Keratinocyte (primary cell): ENCODE measurements at regions not wholly inside any gene's neighbourhood (a gene's known extent, or its start where the extent isn't known, plus 50 kb on each side); places are given as distances from the start of the nearest gene placed in this dataset.

Source experiments
- DNase-seq: peaks from one replicate; pipeline ENCODE4 v3.0.0-alpha.2; 2011; ENCODE audit warnings: low read depth, missing footprints, low spot score
- FAIRE-seq: peaks from 2 replicates; lab custom pipeline; 2011; peaks lifted over from hg19 to GRCh38; lab: Jason Lieb, UNC
- H2AFZ ChIP-seq: 2 replicates; pipeline ENCODE4 v1.6.0; 2012; ENCODE audit warnings: low read length, control low read depth, inconsistent platforms; ENCODE audit not compliant: control insufficient read depth
- H3K27ac ChIP-seq: 2 replicates; pipeline ENCODE4 v1.5.1; 2011; ENCODE audit warnings: low read length; ENCODE audit not compliant: control insufficient read depth, insufficient read depth
- H3K27me3 ChIP-seq: 3 replicates; pipeline ENCODE4 v1.6.0; 2011; ENCODE audit warnings: low read length; ENCODE audit not compliant: control insufficient read depth, insufficient read depth; ENCODE audit errors: extremely low read depth
- H3K36me3 ChIP-seq, 2 experiments: 2 replicates in 1 of 2; 3 replicates in 1 of 2; pipeline ENCODE4 v1.5.1; 2011; ENCODE audit warnings: low read length in 2 of 2, mild to moderate bottlenecking in 1 of 2; ENCODE audit not compliant: control insufficient read depth in 2 of 2, insufficient read depth in 2 of 2; ENCODE audit errors: extremely low read depth in 1 of 2
- H3K4me1 ChIP-seq: 3 replicates; pipeline ENCODE4 v1.5.1; 2011; ENCODE audit warnings: low read length; ENCODE audit not compliant: control insufficient read depth, insufficient read depth; ENCODE audit errors: extremely low read depth
- H3K4me2 ChIP-seq: 3 replicates; pipeline ENCODE4 v1.6.0; 2011; ENCODE audit warnings: low read depth, low read length; ENCODE audit not compliant: control insufficient read depth, insufficient read depth; ENCODE audit errors: extremely low read depth
- H3K4me3 ChIP-seq, 3 experiments: fragments of 200-600 bp in 1 of 3; sonication (generic) in 1 of 3; 2 replicates in 2 of 3; 3 replicates in 1 of 3; pipeline ENCODE4 v1.5.1; 2011 to 2016; ENCODE audit warnings: low read length in 3 of 3, mild to moderate bottlenecking in 3 of 3, control low read depth in 2 of 3, inconsistent platforms in 1 of 3, low read depth in 1 of 3, mixed read lengths in 1 of 3, mixed run types in 1 of 3, moderate library complexity in 1 of 3; ENCODE audit not compliant: control insufficient read depth in 2 of 3, insufficient read depth in 2 of 3; ENCODE audit errors: extremely low read depth in 1 of 3
- H3K79me2 ChIP-seq: 2 replicates; pipeline ENCODE4 v1.6.0; 2012; ENCODE audit warnings: low read length; ENCODE audit not compliant: control insufficient read depth, insufficient read depth
- H3K9ac ChIP-seq: 3 replicates; pipeline ENCODE4 v1.6.0; 2011; ENCODE audit warnings: low read length; ENCODE audit not compliant: control insufficient read depth, insufficient read depth; ENCODE audit errors: extremely low read depth
- H3K9me1 ChIP-seq: 3 replicates; pipeline ENCODE4 v1.6.0; 2011; ENCODE audit warnings: low read length; ENCODE audit not compliant: control insufficient read depth, insufficient read depth; ENCODE audit errors: extremely low read depth
- H3K9me3 ChIP-seq: 2 replicates; pipeline ENCODE4 v1.5.1; 2012; ENCODE audit warnings: low read depth, low read length; ENCODE audit not compliant: control insufficient read depth
- H4K20me1 ChIP-seq: 3 replicates; pipeline ENCODE4 v1.6.0; 2011; ENCODE audit warnings: low read length; ENCODE audit not compliant: control insufficient read depth, insufficient read depth; ENCODE audit errors: extremely low read depth
- EZH2 ChIP-seq: IDR thresholded peaks from one replicate; pipeline ENCODE4 v1.6.1; 2012; ENCODE audit warnings: inconsistent platforms, mild to moderate bottlenecking, low read length, moderate library complexity
- dilution Hi-C: fragments of 300-500 bp; cut with MboI; formaldehyde crosslinking; loops from one replicate; pipeline ENCODE4 v1.7.0; 2020; ENCODE audit warnings: low sequenced_read_pairs; ENCODE audit not compliant: extremely low pct_ligation_motif_present
- TF ChIP-seq, protein P1 (sequence below), 3 experiments: IDR thresholded peaks in 1 of 3; conservative IDR thresholded peaks in 1 of 3; optimal IDR thresholded peaks in 1 of 3; 2 replicates in 2 of 3; 3 replicates in 1 of 3; pipeline versions ENCODE3 to v1.5.1; 2011; ENCODE audit warnings: low read length in 3 of 3, mild to moderate bottlenecking in 3 of 3, moderate library complexity in 2 of 3, control low read depth in 1 of 3, inconsistent platforms in 1 of 3; ENCODE audit not compliant: insufficient read depth in 2 of 3; ENCODE audit errors: extremely low read depth in 1 of 3

DNA sequence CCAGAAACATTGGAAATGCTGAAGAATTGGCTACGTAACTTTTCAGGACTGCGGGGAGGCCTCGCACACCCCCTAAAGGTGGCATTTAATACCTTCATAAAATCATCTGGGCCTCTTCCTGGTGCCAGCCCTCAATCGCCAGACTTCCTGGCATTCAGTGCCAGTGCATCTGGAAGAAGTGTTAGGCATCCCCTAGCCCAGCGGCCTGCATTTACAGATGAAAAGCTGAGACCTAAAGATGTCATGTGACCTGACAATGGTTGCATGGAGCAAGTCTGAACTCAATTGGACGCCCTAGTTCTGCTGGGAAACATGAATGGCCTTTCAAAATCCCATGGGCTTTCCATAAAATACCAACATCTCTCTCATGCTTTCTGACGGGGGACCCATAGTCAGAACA is 81.0 kb upstream of the TMEM45B start:
- Histone ChIP-seq H3K79me2 (no peaks in the 10 kb centered on the region), H3K9ac (no peak overlapping the region), H3K4me3 (no peak overlapping the region), H3K27me3 (peaks cover 4% of the 10 kb centered on the region), H3K9me3 (no peaks in the 10 kb centered on the region), H3K9me1 (peaks cover 2% of the 10 kb centered on the region), H3K4me1 (peaks cover 8% of the 10 kb centered on the region), H3K27ac (no peak overlapping the region), H3K36me3 (no peaks in the 10 kb centered on the region), H2AFZ (no peak overlapping the region), H4K20me1 (no peaks in the 10 kb centered on the region), H3K4me2 (no peak overlapping the region)
- dilution Hi-C loops = loop anchor here (25.0 kb wide), 1 partner anchor 372 kb away; no protein-coding TSS in a partner anchor
- FAIRE-seq (no peak), DNase-seq (no peak)
- TF ChIP-seq, protein P1, sequence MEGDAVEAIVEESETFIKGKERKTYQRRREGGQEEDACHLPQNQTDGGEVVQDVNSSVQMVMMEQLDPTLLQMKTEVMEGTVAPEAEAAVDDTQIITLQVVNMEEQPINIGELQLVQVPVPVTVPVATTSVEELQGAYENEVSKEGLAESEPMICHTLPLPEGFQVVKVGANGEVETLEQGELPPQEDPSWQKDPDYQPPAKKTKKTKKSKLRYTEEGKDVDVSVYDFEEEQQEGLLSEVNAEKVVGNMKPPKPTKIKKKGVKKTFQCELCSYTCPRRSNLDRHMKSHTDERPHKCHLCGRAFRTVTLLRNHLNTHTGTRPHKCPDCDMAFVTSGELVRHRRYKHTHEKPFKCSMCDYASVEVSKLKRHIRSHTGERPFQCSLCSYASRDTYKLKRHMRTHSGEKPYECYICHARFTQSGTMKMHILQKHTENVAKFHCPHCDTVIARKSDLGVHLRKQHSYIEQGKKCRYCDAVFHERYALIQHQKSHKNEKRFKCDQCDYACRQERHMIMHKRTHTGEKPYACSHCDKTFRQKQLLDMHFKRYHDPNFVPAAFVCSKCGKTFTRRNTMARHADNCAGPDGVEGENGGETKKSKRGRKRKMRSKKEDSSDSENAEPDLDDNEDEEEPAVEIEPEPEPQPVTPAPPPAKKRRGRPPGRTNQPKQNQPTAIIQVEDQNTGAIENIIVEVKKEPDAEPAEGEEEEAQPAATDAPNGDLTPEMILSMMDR (optimal IDR thresholded peaks at IDR 0.05 in 1 of 3, IDR thresholded peaks at IDR 0.05 in 1 of 3, conservative IDR thresholded peaks at IDR 0.05 in 1 of 3; ENCODE audit: extremely low read depth in 1 of 3, insufficient read depth in 2 of 3, low read length in 3 of 3) = no peak
- no peak for TF ChIP-seq EZH2

DNA sequence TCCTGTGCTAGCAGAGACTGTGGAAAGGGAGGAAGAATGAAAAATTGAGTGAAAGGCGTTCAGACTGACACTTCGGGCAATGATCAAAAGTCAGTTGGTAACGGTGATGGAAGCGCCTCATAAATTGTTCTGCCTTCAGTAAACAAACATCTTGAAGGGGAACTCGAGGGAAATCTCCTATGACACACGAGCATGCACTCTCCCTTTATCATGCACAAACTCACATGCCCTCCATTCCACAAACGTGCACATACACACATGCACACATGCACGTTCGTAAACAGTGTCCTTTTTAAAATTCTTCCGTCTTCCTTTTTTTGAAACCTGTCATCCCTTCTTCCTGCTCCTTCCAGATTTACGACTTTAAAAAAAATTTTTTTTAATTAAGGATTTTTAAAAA is 77.8 kb upstream of the TMEM45B start:
- DNase-seq (no peak), FAIRE-seq (no peak)
- H3K27me3 ChIP-seq = peaks cover 3% of the 10 kb centered on the region
- dilution Hi-C loops = loop anchor here (25.0 kb wide), 1 partner anchor 376 kb away; no protein-coding TSS in a partner anchor
- H2AFZ ChIP-seq = no peak overlapping the region
- H3K9me1 ChIP-seq = no peaks in the 10 kb centered on the region
- no peaks in the 10 kb centered on the region for H3K4me1 ChIP-seq
- H3K27ac ChIP-seq = no peak overlapping the region
- no peaks in the 10 kb centered on the region for H3K36me3 ChIP-seq
- no peak overlapping the region for H3K4me3 ChIP-seq
- H3K79me2 ChIP-seq = no peaks in the 10 kb centered on the region
- no peaks in the 10 kb centered on the region for H3K9me3 ChIP-seq
- no peak for TF ChIP-seq EZH2
- H4K20me1 ChIP-seq = no peaks in the 10 kb centered on the region
- H3K4me2 ChIP-seq = no peak overlapping the region
- no peak overlapping the region for H3K9ac ChIP-seq

DNA sequence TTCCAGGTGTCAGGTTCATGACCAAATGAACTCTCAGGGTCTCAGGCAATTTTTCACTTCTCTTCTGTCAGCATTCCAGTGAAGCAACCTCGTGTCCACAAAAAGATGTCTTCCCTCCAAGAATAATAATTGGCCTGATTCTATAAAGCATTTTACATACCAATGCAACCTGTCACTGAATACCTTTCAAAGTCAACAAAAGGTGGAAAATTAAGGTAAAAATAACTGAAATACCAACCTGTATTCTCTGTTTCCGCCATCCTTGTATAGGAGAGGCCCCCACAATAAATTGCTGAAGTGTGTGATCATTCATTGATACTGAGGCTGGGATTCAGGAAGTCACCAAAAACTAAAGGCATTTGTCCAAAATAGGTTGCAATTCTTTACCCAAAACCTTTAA is 77.4 kb upstream of the TMEM45B start:
- H3K4me1 ChIP-seq = no peaks in the 10 kb centered on the region
- no peak overlapping the region for H2AFZ ChIP-seq
- no peaks in the 10 kb centered on the region for H3K9me1 ChIP-seq
- no peak for TF ChIP-seq EZH2
- TF ChIP-seq, protein P1 (optimal IDR thresholded peaks at IDR 0.05 in 1 of 3, IDR thresholded peaks at IDR 0.05 in 1 of 3, conservative IDR thresholded peaks at IDR 0.05 in 1 of 3; ENCODE audit: extremely low read depth in 1 of 3, insufficient read depth in 2 of 3, low read length in 3 of 3) = no peak
- no peaks in the 10 kb centered on the region for H3K79me2 ChIP-seq
- H3K36me3 ChIP-seq = no peaks in the 10 kb centered on the region
- no peak overlapping the region for H3K4me3 ChIP-seq
- FAIRE-seq (no peak), DNase-seq (no peak)
- no peak overlapping the region for H3K4me2 ChIP-seq
- H3K9ac ChIP-seq = no peak overlapping the region
- no peaks in the 10 kb centered on the region for H3K9me3 ChIP-seq
- no peak overlapping the region for H3K27ac ChIP-seq
- dilution Hi-C loops = loop anchor here (25.0 kb wide), 1 partner anchor 376 kb away; no protein-coding TSS in a partner anchor
- peaks cover under 1% of the 10 kb centered on the region for H3K27me3 ChIP-seq
- H4K20me1 ChIP-seq = no peaks in the 10 kb centered on the region
